ENCODE measurements at regions not wholly inside any gene's neighbourhood (a gene's known extent, or its start where the extent isn't known, plus 50 kb on each side); places are given as distances from the start of the nearest gene placed in this dataset.
A peak's percentile ranks its signal among the peaks of the same experiment; 100 is the strongest.

- intact Hi-C loops (cut with DNase I) = no loop called here
Measured at GRCh38 chr9:107983762-107984161, 494.2 kb upstream of the KLF4 start.

DNA sequence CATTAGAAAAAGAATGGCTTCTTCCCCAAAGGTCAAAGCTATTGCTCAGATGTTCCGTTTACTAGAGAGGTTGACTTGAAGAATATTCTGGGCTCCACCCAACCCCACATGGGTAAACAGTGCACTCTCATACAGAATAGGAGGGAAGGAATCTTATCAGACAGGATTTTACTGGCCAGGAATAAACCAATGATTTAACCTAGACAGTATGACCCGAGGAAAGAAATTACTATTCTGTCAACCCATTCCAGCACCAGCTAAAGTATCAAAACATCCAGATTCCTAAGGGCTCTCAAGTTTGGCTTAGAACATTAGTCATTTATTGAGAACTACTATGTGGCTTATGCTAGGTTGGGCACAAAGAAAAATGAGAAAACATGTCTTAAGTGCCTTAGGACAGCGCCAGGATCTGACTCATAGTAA lies 493.6 kb upstream of the KLF4 start:
- Histone ChIP-seq H3K4me1 (peaks cover 17% of the 10 kb centered on the region), H3K9me3 (no peaks in the 10 kb centered on the region), H3K36me3 (no peaks in the 10 kb centered on the region), H3K4me3 (no peak overlapping the region), H3K27me3 (no peaks in the 10 kb centered on the region), H3K27ac (no peak overlapping the region)
- DNase-seq (ENCODE audit: extremely low spot score in 2 of 2) = no peak
- TF ChIP-seq POLR2AphosphoS5 (IDR thresholded peaks at IDR 0.05; ENCODE audit: insufficient read depth in 1 of 2, low read depth in 1 of 2) (peak in 1 of 2 donors; percentile 12), CTCF (IDR thresholded peaks at IDR 0.05) (no peak)
- intact Hi-C loops (cut with DNase I) = no loop called here

More at GRCh38 chr9:107983762-107984161, 494.2 kb upstream of the KLF4 start:
- Histone ChIP-seq H3K9me3 (no peaks in the 10 kb centered on the region), H3K36me3 (no peaks in the 10 kb centered on the region), H3K27me3 (no peaks in the 10 kb centered on the region), H3K4me3 (no peak overlapping the region), H3K4me1 (peaks cover 17% of the 10 kb centered on the region), H3K27ac (no peak overlapping the region)
- DNase-seq (ENCODE audit: extremely low spot score in 2 of 2) = no peak
- TF ChIP-seq POLR2AphosphoS5 (IDR thresholded peaks at IDR 0.05; ENCODE audit: insufficient read depth in 1 of 2, low read depth in 1 of 2) = no peak
- no peak for TF ChIP-seq POLR2A (IDR thresholded peaks at IDR 0.05)

- intact Hi-C loops (cut with DNase I) = no loop called here
- Histone ChIP-seq H3K4me3 (no peak overlapping the region), H3K27me3 (no peaks in the 10 kb centered on the region), H3K9me3 (no peaks in the 10 kb centered on the region), H3K4me1 (peaks cover 17% of the 10 kb centered on the region), H3K36me3 (no peaks in the 10 kb centered on the region), H3K27ac (no peak overlapping the region)
- TF ChIP-seq CTCF (IDR thresholded peaks at IDR 0.05) = no peak
- no peak for TF ChIP-seq POLR2AphosphoS5 (IDR thresholded peaks at IDR 0.05; ENCODE audit: insufficient read depth in 1 of 2, low read depth in 1 of 2)
- no peak for TF ChIP-seq POLR2A (IDR thresholded peaks at IDR 0.05)
- DNase-seq (ENCODE audit: extremely low spot score in 2 of 2) = no peak
Measured at GRCh38 chr9:107982745-107983144, 493.2 kb upstream of the KLF4 start.

DNA sequence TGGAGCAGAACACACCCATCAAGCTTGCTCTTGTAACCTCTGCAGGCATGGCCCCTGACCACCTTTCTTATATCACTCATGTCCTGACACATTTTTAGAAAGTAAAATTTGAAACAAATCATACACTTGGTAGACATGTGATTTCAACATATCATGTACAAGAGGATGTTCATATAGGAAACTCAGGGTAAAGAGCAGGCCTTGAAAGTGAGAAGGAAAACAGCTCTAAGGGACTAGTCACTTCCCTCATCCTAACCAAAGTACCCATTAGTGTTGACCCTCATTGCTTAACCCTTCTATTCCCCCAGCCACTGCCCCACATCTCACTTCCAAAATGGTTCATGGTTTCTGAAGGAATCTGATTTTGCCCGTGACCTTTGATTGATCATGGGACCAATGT lies 492.4 kb upstream of the KLF4 start:
- DNase-seq (ENCODE audit: extremely low spot score in 2 of 2) = no peak
- H3K4me3 ChIP-seq = no peak overlapping the region
- H3K4me1 ChIP-seq = peaks cover 22% of the 10 kb centered on the region
- no peaks in the 10 kb centered on the region for H3K36me3 ChIP-seq
- H3K27ac ChIP-seq = no peak overlapping the region
- no peaks in the 10 kb centered on the region for H3K9me3 ChIP-seq
- intact Hi-C loops (cut with DNase I) = no loop called here
- TF ChIP-seq CTCF (IDR thresholded peaks at IDR 0.05) (no peak), POLR2A (IDR thresholded peaks at IDR 0.05) (no peak), POLR2AphosphoS5 (IDR thresholded peaks at IDR 0.05; ENCODE audit: insufficient read depth in 1 of 2, low read depth in 1 of 2) (no peak)
- H3K27me3 ChIP-seq = no peaks in the 10 kb centered on the region

- H3K4me3 ChIP-seq = no peak overlapping the region
- no peaks in the 10 kb centered on the region for H3K9me3 ChIP-seq
- H3K4me1 ChIP-seq = peaks cover 32% of the 10 kb centered on the region
- no peaks in the 10 kb centered on the region for H3K36me3 ChIP-seq
- H3K27ac ChIP-seq = no peak overlapping the region
- TF ChIP-seq CTCF (IDR thresholded peaks at IDR 0.05) (no peak), POLR2AphosphoS5 (IDR thresholded peaks at IDR 0.05; ENCODE audit: insufficient read depth in 1 of 2, low read depth in 1 of 2) (no peak), POLR2A (IDR thresholded peaks at IDR 0.05) (no peak)
- no peak for DNase-seq (ENCODE audit: extremely low spot score in 2 of 2)
- intact Hi-C loops (cut with DNase I) = no loop called here
- no peaks in the 10 kb centered on the region for H3K27me3 ChIP-seq
Measured at GRCh38 chr9:107980984-107981383, 491.4 kb upstream of the KLF4 start.

Data from vagina (tissue), 2 donors.